Left ventricle myocardium inferior (tissue), 1 donor: ENCODE measurements at regions not wholly inside any gene's neighbourhood (a gene's known extent, or its start where the extent isn't known, plus 50 kb on each side); places are given as distances from the start of the nearest gene placed in this dataset.

ENCODE experiments used
- DNase-seq: peaks from one replicate; pipeline ENCODE4 v3.0.0-alpha.2; 2020
- H3K27ac ChIP-seq: fragments of 200-600 bp; replicated peaks from 2 replicates; pipeline ENCODE4 v1.8.0; 2021
- H3K27me3 ChIP-seq: fragments of 200-600 bp; 2 replicates; pipeline ENCODE4 v1.8.0; 2021; ENCODE audit warnings: low read depth
- H3K36me3 ChIP-seq: fragments of 200-600 bp; 2 replicates; pipeline ENCODE4 v1.8.0; 2021
- H3K4me1 ChIP-seq: fragments of 200-600 bp; 2 replicates; pipeline ENCODE4 v1.8.0; 2021
- H3K4me3 ChIP-seq: fragments of 200-600 bp; 2 replicates; pipeline ENCODE4 v1.8.0; 2021; ENCODE audit warnings: mild to moderate bottlenecking, moderate library complexity
- H3K9me3 ChIP-seq: fragments of 200-600 bp; replicated peaks from 2 replicates; pipeline ENCODE4 v1.8.0; 2021
- CTCF ChIP-seq: fragments of 200-600 bp; IDR thresholded peaks from 2 replicates; pipeline ENCODE4 v1.8.0; 2021; ENCODE audit warnings: antibody characterized with exemption, mild to moderate bottlenecking, borderline replicate concordance
- intact Hi-C: fragments of 100-400 bp; cut with micrococcal nuclease; formaldehyde crosslinking; loops from one replicate; pipeline ENCODE4 v1.11.0; 2022
- donor health status: DM: no; HTN: yes; CAD: no; lungs with severe emphysema.

GRCh38 chrX:42399632-42400024 is 378.3 kb downstream of the PPP1R2C start:
- Histone ChIP-seq H3K4me3 (no peak overlapping the region), H3K27me3 (no peaks in the 10 kb centered on the region), H3K9me3 (no peaks in the 10 kb centered on the region), H3K36me3 (no peaks in the 10 kb centered on the region), H3K4me1 (no peaks in the 10 kb centered on the region), H3K27ac (no peak overlapping the region)
- intact Hi-C loops = no loop called here
- TF ChIP-seq CTCF = no peak
- DNase-seq = no peak

- no peaks in the 10 kb centered on the region for H3K9me3 ChIP-seq
- H3K27me3 ChIP-seq = no peaks in the 10 kb centered on the region
- H3K27ac ChIP-seq = no peak overlapping the region
- no peak for DNase-seq
- no peak overlapping the region for H3K4me3 ChIP-seq
- H3K36me3 ChIP-seq = no peaks in the 10 kb centered on the region
- H3K4me1 ChIP-seq = no peaks in the 10 kb centered on the region
- no peak for TF ChIP-seq CTCF
- intact Hi-C loops = no loop called here
Measured at GRCh38 chrX:42398967-42399631, 378.9 kb downstream of the PPP1R2C start.

GRCh38 chrX:42396136-42396535 is 381.8 kb downstream of the PPP1R2C start:
- TF ChIP-seq CTCF = no peak
- no peak for DNase-seq
- intact Hi-C loops = no loop called here
- Histone ChIP-seq H3K9me3 (no peaks in the 10 kb centered on the region), H3K4me3 (no peak overlapping the region), H3K27ac (no peak overlapping the region), H3K4me1 (no peaks in the 10 kb centered on the region), H3K36me3 (no peaks in the 10 kb centered on the region), H3K27me3 (no peaks in the 10 kb centered on the region)

GRCh38 chrX:42392846-42393245 is 385.1 kb downstream of the PPP1R2C start:
- Histone ChIP-seq H3K9me3 (no peaks in the 10 kb centered on the region), H3K36me3 (no peaks in the 10 kb centered on the region), H3K27me3 (no peaks in the 10 kb centered on the region), H3K27ac (no peak overlapping the region), H3K4me3 (no peak overlapping the region), H3K4me1 (no peaks in the 10 kb centered on the region)
- no peak for DNase-seq
- intact Hi-C loops = no loop called here
- TF ChIP-seq CTCF = no peak

- Histone ChIP-seq H3K27ac (no peak overlapping the region), H3K4me3 (no peak overlapping the region), H3K36me3 (no peaks in the 10 kb centered on the region), H3K4me1 (no peaks in the 10 kb centered on the region), H3K9me3 (no peaks in the 10 kb centered on the region), H3K27me3 (no peaks in the 10 kb centered on the region)
- DNase-seq = no peak
- no peak for TF ChIP-seq CTCF
- intact Hi-C loops = no loop called here
Measured at GRCh38 chrX:42386681-42387080, 391.3 kb downstream of the PPP1R2C start.

GRCh38 chrX:42385730-42386129 is 392.2 kb downstream of the PPP1R2C start:
- DNase-seq = no peak
- Histone ChIP-seq H3K27me3 (no peaks in the 10 kb centered on the region), H3K4me3 (no peak overlapping the region), H3K9me3 (no peaks in the 10 kb centered on the region), H3K4me1 (no peaks in the 10 kb centered on the region), H3K27ac (no peak overlapping the region), H3K36me3 (no peaks in the 10 kb centered on the region)
- intact Hi-C loops = no loop called here
- no peak for TF ChIP-seq CTCF
